GM18873 (cell line): ENCODE measurements at regions not wholly inside any gene's neighbourhood (a gene's known extent, or its start where the extent isn't known, plus 50 kb on each side); places are given as distances from the start of the nearest gene placed in this dataset.

Experiments used
- ATAC-seq: cut with Tn5 transposase; IDR thresholded peaks from one replicate; pipeline ENCODE4 v1.9.1; 2021; ENCODE audit warnings: mild to moderate bottlenecking, moderate library complexity, moderate number of reproducible peaks; ENCODE audit not compliant: unreplicated experiment, low FRiP score

DNA sequence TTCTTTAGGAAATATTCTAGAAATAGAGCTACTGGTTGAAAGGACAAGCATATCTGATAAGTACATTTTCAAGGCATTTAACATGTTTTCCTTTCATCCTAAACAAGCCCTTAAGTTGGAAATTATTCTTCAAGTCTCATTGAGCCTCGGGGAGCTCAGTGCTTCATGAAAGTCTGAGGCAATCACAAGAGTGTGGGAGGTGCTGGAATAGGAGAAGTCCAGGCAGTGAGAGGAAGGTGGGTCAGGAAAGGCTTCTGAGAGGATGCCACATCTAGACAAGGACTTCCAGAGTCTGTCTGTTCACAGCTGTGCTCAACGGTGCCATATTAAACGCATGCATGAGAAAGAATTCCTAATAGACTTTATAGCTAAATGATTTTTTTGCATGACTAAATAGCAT is 69.8 kb downstream of the CD83 start:
- no peak for ATAC-seq

DNA sequence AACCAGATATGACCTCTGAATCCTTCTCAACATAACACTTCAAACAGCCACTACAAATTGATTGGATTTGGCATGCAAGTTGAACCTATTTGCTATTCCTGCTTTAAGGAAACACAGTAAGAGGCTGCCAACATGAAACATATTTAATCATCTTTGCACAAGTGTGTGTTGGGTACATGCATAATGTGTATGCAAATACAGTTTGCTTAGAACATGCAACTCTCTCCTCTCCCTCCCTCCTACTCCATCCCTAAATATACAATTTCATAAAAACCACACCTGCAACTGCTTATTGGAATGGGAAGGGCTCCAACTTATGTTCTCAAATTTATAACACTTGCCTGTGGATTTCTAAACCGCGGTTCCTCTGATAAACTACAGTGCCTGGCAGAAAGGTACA is 71.5 kb downstream of the CD83 start:
- no peak for ATAC-seq

DNA sequence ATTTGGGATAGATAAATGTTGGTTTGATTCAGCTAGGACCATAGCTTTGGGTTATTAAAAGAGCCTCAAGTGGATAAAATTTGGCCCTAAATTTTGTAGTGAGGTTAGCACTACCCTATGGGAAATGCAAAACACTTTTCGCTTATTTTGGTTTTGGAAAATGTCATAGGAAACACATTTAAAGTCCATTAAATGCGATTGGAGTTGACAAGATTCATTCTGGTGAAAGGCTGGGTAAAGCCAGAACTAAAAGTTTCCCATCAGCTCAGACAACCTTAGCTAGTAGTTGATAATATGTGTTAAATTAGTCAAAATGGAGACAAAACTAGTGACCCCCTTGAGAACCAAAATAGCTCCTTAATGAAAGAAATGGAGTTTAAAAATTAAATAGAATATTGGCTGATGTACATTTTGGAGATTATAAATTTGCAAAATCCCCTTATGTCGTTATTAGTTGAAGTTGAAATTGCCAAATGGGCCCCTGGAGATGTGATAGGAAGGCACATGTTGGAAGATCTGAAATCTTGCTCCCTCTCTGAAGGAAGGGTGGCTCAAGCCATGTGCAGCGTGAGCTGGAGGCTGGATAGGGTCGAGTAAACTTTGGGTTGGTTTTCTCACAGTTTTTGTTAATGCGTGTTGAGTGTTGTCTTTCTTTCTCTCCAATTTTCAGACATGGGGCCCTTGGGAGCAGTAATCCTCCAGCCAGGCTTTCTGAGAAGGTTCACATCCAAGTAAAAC is 72.8 kb downstream of the CD83 start:
- no peak for ATAC-seq

DNA sequence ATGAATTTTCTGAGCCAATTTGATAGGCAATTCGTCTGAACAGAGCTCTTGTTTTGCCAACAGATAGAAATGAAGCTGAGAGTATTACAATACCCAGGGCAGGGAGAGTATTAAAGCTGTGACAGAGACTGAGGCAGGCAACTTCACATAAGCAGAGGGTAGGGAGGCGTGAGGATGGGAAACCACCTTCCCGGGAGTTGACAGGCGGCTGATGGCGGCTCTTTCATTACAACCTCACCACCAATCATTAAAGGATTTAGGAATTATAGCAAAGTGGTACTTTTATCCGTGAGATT is 73.3 kb downstream of the CD83 start:
- ATAC-seq: no peak

DNA sequence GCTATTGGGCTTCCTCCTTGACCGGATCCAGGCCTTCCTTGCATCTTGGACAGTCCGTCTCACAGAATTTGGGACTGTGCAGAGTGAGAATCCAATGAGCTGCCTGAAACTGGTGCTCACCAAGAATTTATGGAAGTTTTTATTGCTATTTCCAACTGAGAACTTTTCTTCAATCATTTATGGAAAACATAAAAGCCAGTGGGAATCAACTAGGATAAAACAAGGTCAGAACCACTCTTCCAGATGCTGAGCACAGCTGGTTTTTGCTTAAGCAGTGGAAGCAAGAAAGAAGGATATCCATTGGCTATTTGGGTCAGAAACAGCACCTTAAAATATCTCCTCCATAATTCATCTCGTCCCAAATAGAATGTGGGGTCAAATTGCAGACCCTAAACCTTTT is 74.2 kb downstream of the CD83 start:
- ATAC-seq: no peak

DNA sequence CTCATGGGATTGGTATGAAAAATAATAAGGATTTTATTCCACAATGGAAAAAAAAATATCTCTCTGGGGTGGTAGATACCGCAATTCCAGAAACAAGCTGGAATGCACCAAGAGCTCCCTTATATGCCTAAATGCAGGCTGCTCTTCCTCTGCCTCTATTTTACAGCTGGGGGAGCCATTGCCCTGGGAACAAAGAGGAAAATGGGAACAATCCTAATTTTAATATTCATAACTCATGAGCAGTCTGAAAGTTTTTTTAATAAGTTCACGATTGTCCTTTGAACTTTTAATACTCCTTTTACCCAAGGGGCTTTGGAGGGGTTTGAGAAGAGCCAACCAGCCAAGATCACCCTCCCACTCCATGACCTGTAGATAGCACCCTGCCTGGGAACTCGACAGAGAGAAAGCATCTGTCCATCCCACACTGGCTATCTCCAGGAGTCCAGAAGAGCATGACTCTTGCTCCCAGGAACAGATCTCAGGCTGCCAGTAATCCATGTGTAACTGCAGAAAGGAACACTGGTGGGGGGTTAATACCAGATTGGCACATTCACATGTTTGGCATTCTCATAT is 74.7 kb downstream of the CD83 start:
- no peak for ATAC-seq

DNA sequence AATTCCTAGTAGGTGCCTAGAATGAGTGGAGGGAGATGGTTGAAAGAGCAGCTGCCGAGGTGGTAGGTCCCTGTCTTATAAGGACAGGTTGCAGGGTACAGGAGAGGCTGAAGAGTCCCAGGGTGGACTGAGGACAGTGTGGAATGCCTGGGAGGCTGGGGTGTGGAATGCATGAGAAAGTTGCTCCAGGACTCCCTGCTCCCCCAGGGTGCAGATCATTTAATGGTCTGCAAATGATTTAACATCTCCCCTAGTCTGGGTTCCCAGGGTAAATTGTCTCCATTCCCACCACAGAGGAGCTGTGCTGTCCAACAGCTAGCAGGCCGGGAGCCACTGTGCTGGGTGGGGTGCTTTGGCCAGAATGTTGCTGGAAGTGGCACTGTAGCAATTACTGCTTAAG is 76.0 kb downstream of the CD83 start:
- ATAC-seq: no peak

DNA sequence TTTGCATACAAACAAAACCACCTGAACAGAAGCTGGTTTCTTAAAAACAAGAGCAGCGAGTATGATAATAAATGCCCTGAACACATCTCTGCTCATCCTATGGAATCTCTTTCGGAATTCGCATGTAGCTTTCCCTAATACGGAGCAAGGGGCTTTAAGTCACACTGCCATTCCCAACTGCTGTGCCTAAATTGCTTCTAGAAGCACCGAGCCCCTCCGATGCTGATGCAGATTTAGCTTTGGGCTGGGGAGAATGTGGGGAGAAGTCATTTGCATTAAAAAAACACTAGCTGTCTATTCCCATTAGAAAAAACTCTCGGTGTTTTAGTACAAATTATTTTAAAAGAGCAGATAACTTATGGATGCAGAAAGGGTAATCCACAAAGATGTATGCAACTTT is 76.9 kb downstream of the CD83 start:
- no peak for ATAC-seq

DNA sequence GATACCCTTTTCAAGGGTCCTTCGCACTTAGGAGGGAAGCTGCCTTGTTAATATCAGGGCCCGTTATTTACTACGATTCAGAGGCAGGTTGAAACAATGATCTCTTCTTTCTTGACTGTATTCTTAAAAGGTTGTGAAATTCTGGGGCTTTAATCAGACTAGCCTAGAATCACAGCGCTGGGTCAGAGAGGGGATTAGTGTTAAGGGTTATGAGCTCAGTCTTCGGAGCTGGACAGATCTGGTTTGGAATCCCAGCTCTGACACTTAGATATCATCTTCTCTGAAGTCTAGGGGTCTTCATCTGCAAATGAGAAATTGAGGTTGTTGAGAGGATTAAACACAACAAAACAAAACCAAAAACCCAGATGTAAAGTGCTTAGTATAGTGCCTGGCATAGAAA is 77.4 kb downstream of the CD83 start:
- ATAC-seq: no peak

DNA sequence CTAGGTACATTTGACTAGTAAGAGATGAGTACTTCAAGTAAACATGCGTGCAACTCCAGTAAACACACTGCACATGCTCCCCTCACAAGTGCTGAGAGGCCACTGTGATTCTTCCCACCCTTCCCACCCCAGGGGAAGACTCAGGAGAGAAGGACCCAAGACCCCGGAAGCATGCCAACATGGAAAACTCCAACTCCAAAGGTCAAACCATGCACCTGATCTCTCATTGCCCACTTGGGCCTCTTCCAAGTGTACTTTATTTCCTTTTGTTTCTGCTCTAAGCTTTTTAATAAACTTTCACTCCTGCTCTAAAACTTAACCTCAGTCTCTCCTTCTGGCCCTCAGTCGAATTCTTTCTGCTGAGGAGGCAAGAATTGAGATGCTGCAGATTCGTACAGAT is 78.5 kb downstream of the CD83 start:
- ATAC-seq: no peak

DNA sequence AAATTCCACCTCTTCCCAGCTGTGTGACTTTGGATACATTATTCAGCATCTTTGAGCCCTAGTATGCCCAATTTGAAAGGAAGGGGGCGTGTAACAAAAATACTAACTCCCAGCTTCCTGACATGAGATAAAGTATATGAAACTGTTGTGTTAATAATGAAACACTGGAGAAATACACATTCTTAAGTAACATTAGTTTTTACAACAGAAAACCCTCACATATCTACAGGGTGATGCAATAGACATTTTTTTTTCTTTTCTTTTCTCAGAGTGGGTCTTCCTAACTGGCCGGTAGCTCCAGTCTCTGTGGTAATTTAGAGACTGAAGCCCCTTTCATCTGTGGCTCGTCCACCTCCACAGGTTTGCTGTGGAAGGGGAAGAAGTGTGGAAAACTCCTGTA is 79.5 kb downstream of the CD83 start:
- no peak for ATAC-seq

DNA sequence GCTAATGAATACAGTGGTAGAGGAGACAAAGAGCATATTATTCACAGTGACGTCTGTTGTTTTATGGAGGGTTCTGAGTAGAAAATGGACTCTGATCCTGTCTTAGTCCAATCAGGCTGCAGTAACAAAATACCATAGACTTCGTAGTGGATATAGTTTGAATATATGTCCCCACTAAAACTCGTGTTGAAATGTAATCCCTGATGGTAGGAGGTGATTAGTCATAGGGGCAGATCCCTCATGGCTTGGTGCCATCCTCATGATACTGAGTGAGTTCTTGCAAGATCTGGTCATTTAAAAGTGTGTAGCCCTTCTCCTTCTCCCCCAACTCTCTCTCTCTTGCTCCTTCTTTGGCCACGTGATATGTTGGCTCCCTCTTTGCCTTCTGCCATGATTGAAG is 82.5 kb downstream of the CD83 start:
- no peak for ATAC-seq

DNA sequence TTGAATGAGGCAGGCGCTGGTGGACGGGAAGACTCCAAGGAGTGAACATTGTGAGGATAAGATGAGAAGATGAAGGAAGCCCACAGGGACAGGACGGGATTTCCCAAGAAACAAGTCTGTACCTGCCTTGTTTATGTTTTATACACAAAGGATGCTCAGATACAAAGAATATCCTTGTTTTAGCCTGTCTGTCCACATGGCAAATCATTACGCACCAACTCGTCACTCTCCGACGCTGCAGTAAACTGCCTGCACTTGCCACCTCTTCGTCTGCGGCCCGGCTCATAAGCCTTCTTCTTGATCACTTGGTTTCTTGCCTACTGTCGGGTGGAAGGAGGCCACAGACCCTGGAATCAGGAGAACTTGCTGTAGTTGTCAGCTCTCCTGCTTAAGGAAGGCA is 85.4 kb downstream of the CD83 start:
- ATAC-seq: no peak

DNA sequence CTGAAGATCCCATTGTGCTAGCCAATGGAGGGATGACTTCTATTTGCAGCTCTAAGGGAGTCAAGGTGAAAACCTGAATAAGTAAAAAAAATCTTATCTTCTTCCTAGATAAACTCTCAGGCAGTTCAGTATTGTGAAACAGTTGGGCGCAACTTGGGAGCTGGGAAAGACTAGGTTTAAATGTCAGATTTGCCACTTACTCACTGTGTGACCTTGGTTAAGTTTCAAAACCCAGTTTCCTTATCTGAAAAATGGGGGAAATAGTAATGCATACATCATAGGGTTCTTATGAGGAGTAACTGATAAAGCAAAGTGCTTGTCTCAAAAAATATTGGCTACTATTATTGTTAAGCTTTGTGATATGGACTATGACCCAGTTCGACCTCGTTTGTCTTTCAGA is 88.8 kb downstream of the CD83 start:
- no peak for ATAC-seq

DNA sequence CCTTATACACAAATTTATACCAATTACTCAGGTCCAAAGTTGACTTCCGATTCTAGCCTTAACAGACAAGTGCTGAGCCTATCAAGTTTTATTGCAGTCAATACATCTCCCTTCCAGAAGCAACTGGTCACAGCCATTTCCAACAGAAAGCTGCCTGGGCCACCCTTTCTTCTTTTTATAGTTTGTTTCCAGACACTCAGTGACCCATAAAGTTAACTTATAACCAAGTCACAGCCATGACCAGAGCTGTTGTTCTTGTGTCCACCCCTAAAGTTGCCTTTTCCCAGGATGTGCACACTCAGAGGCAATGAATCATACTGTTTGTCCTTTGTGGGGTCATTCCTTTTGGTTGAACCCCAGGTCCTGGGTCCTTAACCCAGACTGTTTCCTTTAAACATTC is 89.9 kb downstream of the CD83 start:
- ATAC-seq: no peak

DNA sequence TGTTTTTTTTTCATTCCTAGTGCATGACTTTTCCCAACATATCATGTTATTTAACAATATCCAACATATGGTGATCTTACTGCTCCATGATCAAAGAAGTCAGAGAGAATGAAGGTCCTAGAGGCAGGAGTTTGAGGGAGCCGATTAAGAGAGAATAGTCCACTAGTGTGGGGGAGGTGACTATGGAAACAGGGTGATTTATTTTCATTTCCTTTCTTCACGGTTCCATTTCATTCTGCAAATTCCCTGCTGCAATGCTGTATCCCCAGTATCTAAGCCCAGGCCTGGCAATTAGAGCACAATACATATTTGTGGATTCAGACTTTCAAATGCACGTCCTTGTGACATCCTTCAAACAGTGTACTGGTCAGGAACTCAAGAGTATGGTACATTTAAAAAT is 91.4 kb downstream of the CD83 start:
- no peak for ATAC-seq

DNA sequence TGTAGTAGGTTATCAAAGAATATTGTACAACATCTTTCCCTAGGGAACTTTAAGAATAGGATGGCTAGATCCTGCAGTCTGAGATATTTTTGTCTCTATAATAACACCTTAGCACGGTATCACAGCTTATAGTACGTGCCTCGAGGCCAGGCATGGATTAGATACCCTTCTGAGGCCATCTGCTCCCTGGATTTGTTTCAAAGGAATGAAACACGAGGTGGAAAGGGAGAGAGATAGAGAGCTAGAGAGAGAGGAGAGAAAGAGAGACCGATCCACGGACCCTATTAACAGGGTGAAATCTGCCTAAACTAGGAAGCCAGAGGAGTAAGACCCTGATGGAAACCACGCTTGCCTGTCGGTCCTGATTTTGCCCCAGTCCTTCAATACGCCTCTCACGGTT is 92.5 kb downstream of the CD83 start:
- no peak for ATAC-seq

DNA sequence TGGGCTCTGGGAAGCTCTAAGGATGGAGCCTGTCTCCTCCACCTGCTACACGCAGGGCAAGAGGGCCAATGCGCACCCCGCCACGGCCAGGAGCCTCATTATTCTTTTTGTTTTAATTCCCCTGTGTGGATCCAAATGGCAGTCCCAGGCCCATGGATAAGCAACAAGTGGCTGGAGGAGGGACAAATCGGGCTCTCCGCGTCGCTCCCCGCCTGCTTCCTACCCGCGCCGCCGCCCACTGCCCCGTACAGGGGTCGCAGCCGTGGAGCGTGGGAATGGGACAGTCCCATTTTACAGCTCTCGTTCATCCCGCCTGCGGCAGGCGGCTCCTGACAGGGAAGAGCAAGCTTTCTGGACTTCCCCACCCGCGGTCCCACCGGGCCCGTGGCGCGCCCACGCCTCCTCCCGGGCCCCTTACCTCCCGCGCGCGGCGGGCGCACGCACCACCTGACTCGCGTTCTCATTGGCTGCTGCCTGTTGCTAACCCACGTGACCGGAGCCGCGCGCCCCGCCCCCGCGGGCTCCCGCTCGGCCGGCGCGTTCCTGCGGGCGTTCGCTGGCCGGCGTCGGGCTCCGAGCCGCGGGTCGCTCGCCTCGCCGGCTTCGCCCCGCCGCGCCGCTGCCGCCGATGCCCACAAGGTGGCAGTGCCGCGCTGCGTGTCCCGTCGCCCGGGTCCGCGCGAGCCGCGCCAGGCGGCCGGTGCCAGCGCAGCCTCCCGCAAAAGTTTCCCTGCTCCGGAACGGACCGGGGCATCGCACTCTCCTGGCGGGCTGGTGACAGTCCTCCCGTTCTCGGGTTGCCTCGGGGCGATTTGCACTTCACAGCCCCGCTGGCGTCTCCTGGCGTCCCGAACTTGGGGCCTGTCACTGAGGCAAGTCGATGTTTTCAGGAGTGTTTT is 93.3 kb downstream of the CD83 start:
- ATAC-seq: peak; percentile 87

DNA sequence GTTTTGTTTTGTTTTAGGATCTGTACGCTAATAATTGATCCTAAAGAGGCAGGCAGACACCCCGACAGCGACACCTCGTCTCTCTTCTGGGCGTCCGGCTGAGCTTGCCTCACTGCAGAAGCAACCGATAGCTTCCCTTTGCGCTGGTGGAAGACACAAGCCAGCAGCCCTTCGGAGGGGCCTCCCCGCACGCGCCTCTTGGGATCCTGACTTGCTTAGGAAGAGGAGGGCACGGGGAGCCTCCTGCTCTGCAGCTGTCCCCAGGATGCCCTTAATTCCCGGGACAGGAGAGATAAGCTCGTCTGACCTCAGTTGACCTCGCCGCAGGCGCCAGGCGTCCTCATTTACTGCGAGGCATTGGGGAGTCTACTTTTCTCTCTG is 94.0 kb downstream of the CD83 start:
- ATAC-seq: no peak

DNA sequence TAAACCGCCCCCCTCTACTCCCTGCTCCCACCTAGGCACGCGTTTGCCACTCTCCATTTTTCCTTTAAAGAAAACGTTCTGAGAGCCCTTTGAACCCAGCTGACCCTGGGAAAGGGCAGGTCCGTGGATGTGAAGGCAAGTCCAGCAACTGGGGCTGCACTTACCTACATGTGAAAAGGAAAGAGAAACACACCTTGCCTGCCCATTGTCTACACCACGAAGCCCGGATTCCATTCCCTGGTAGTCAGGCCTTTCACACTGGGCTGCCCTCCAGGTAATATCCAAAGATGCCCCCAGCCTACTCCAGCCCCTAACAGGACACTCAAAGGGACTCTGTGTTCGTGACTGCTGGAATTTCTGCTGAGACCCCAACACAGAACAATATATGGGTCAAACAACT is 94.4 kb downstream of the CD83 start:
- no peak for ATAC-seq

DNA sequence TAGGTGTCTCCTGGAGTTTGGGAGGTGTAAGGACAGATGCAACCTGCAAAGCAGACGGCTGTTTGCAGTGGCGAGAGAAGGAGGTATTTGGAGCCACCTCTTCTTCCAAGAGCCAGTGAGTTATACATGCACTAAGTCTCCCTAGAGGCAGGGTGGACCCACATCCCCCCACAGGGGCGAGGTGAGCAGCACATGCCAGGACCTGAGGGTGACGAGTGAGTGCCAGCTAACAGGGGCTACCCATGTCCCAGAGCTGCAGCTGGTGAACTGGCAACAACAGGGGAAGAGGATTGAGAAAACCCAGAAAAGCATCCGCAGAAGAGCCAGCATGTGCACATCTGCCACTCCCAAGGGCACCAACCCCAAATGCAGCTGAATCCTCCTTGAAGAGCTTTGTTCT is 95.1 kb downstream of the CD83 start:
- ATAC-seq: no peak
